ENCODE measurements at regions not wholly inside any gene's neighbourhood (a gene's known extent, or its start where the extent isn't known, plus 50 kb on each side); places are given as distances from the start of the nearest gene placed in this dataset.

- TF ChIP-seq, protein P1, sequence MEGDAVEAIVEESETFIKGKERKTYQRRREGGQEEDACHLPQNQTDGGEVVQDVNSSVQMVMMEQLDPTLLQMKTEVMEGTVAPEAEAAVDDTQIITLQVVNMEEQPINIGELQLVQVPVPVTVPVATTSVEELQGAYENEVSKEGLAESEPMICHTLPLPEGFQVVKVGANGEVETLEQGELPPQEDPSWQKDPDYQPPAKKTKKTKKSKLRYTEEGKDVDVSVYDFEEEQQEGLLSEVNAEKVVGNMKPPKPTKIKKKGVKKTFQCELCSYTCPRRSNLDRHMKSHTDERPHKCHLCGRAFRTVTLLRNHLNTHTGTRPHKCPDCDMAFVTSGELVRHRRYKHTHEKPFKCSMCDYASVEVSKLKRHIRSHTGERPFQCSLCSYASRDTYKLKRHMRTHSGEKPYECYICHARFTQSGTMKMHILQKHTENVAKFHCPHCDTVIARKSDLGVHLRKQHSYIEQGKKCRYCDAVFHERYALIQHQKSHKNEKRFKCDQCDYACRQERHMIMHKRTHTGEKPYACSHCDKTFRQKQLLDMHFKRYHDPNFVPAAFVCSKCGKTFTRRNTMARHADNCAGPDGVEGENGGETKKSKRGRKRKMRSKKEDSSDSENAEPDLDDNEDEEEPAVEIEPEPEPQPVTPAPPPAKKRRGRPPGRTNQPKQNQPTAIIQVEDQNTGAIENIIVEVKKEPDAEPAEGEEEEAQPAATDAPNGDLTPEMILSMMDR (IDR thresholded peaks at IDR 0.05 in 8 of 11, conservative IDR thresholded peaks at IDR 0.05 in 3 of 11) = no peak
- no peak for TF ChIP-seq POLR2A (IDR thresholded peaks at IDR 0.05)
Measured at GRCh38 chr4:180336494-180337090, 1906.6 kb upstream of the TENM3 start.
